Neural cell (in vitro differentiated cells): ENCODE measurements at regions not wholly inside any gene's neighbourhood (a gene's known extent, or its start where the extent isn't known, plus 50 kb on each side); places are given as distances from the start of the nearest gene placed in this dataset.

Source experiments
- CTCF ChIP-seq: fragments of 450-650 bp; IDR thresholded peaks from 2 replicates; pipeline ENCODE4 v1.5.1; 2014; ENCODE audit warnings: antibody characterized with exemption, mild to moderate bottlenecking, moderate library complexity; ENCODE audit not compliant: poor library complexity, severe bottlenecking
- EZH2 ChIP-seq: fragments of 200-600, 300-800 bp; shearing (Covaris generic), sonication (generic); IDR thresholded peaks from 2 replicates; pipeline ENCODE4 v1.6.1; 2014; ENCODE audit warnings: antibody characterized with exemption, low read length, borderline replicate concordance, mild to moderate bottlenecking; ENCODE audit not compliant: insufficient read depth, poor library complexity, severe bottlenecking
- POLR2AphosphoS5 ChIP-seq: IDR thresholded peaks from 2 replicates; pipeline ENCODE4 v1.6.1; 2012
- RAD21 ChIP-seq: fragments of 450-650 bp; conservative IDR thresholded peaks from 2 replicates; pipeline ENCODE4 v1.6.1; 2014; ENCODE audit warnings: antibody characterized with exemption, mild to moderate bottlenecking, moderate library complexity
- TAF1 ChIP-seq: IDR thresholded peaks from 2 replicates; pipeline ENCODE4 v1.6.1; 2012; ENCODE audit warnings: low read depth

- no peak for TF ChIP-seq POLR2AphosphoS5
- TF ChIP-seq TAF1: no peak
- no peak for TF ChIP-seq CTCF
- no peak for TF ChIP-seq RAD21
- no peak for TF ChIP-seq EZH2
Measured at GRCh38 chr3:96428097-96428496, 386.3 kb upstream of the EPHA6 start.
